ENCODE measurements at regions not wholly inside any gene's neighbourhood (a gene's known extent, or its start where the extent isn't known, plus 50 kb on each side); places are given as distances from the start of the nearest gene placed in this dataset.

GRCh38 chrX:26574234-26574633, 358.3 kb downstream of the MAGEB5 start:
- H3K27me3 ChIP-seq (ENCODE audit: control insufficient read depth, insufficient read depth, low read length, poor library complexity, severe bottlenecking), result no peaks in the 10 kb centered on the region
- no peaks in the 10 kb centered on the region for H3K4me1 ChIP-seq (ENCODE audit: control insufficient read depth, insufficient read depth, low read length)
- Mint-ChIP-seq H3K27me3 (ENCODE audit: insufficient read depth) (no peaks in the 10 kb centered on the region), H3K4me1 (no peaks in the 10 kb centered on the region), H3K27ac (no peak overlapping the region), H3K4me3 (no peak overlapping the region), H3K36me3 (ENCODE audit: low read depth) (no peaks in the 10 kb centered on the region), H3K9me3 (peaks cover 10% of the 10 kb centered on the region)
- H3K9me3 ChIP-seq (ENCODE audit: control insufficient read depth, low read length), result no peaks in the 10 kb centered on the region
- no peak overlapping the region for H3K9ac ChIP-seq (ENCODE audit: extremely low read depth, low read length, poor library complexity, severe bottlenecking)
- no peak for TF ChIP-seq CTCF (conservative IDR thresholded peaks at IDR 0.05)
- no peak overlapping the region for H3K4me3 ChIP-seq (ENCODE audit: low read length)
- H3K27ac ChIP-seq (ENCODE audit: low read depth, low read length), result no peak overlapping the region
- H3K36me3 ChIP-seq (ENCODE audit: control insufficient read depth, insufficient read depth, low read length), result no peaks in the 10 kb centered on the region
- no peak for DNase-seq

DNA sequence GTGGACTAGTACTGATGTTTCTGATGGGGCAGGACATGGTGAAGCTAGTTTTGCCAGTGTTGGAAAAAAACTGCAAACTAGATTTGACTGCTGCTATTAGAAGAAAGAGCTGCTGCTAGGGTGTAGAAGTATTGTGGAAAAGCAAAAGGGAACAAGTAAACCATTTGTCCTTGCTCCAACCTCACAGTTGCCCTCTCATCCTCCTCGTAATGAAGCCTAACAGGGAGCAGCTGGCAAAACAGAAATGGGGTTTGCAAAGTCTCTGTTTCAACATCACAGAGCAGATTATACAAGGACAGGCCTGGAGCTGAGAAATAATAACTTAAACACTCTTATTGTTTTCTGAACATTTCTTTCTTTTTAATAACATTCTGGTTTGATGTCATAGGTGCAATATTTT, 346.2 kb downstream of the MAGEB5 start:
- H3K27ac Mint-ChIP-seq, result no peak overlapping the region
- Histone ChIP-seq H3K4me3 (ENCODE audit: low read length) (no peak overlapping the region), H3K27me3 (ENCODE audit: control insufficient read depth, insufficient read depth, low read length, poor library complexity, severe bottlenecking) (no peaks in the 10 kb centered on the region), H3K36me3 (ENCODE audit: control insufficient read depth, insufficient read depth, low read length) (no peaks in the 10 kb centered on the region), H3K9me3 (ENCODE audit: control insufficient read depth, low read length) (no peaks in the 10 kb centered on the region), H3K4me1 (ENCODE audit: control insufficient read depth, insufficient read depth, low read length) (no peaks in the 10 kb centered on the region), H3K27ac (ENCODE audit: low read depth, low read length) (no peak overlapping the region), H3K9ac (ENCODE audit: extremely low read depth, low read length, poor library complexity, severe bottlenecking) (no peak overlapping the region)
- no peak for TF ChIP-seq CTCF (conservative IDR thresholded peaks at IDR 0.05)
- no peak for DNase-seq
- no peaks in the 10 kb centered on the region for H3K36me3 Mint-ChIP-seq (ENCODE audit: low read depth)
- H3K27me3 Mint-ChIP-seq (ENCODE audit: insufficient read depth), result no peaks in the 10 kb centered on the region
- H3K4me1 Mint-ChIP-seq, result peaks cover 4% of the 10 kb centered on the region
- peaks cover 16% of the 10 kb centered on the region for H3K9me3 Mint-ChIP-seq
- H3K4me3 Mint-ChIP-seq, result no peak overlapping the region
- WGBS, 2 experiments (ENCODE audit: insufficient coverage in 1 of 2, insufficient read length in 1 of 2), result 91% methylated on average over 1 of the region's 1 CpG; no CpG with 5 or more reads in 1 of the 2 experiments

- Histone ChIP-seq H3K9ac (ENCODE audit: extremely low read depth, low read length, poor library complexity, severe bottlenecking) (no peak overlapping the region), H3K9me3 (ENCODE audit: control insufficient read depth, low read length) (peaks cover 6% of the 10 kb centered on the region), H3K4me3 (ENCODE audit: low read length) (no peak overlapping the region), H3K4me1 (ENCODE audit: control insufficient read depth, insufficient read depth, low read length) (no peaks in the 10 kb centered on the region), H3K27me3 (ENCODE audit: control insufficient read depth, insufficient read depth, low read length, poor library complexity, severe bottlenecking) (no peaks in the 10 kb centered on the region), H3K27ac (ENCODE audit: low read depth, low read length) (no peak overlapping the region), H3K36me3 (ENCODE audit: control insufficient read depth, insufficient read depth, low read length) (no peaks in the 10 kb centered on the region)
- peaks cover 28% of the 10 kb centered on the region for H3K9me3 Mint-ChIP-seq
- no peak for DNase-seq
- H3K27ac Mint-ChIP-seq, result no peak overlapping the region
- H3K27me3 Mint-ChIP-seq (ENCODE audit: insufficient read depth), result no peaks in the 10 kb centered on the region
- H3K4me1 Mint-ChIP-seq, result peaks cover 4% of the 10 kb centered on the region
- TF ChIP-seq CTCF (conservative IDR thresholded peaks at IDR 0.05), result no peak
- 89% methylated on average over 1 of the region's 3 CpGs; no CpG with 5 or more reads in 1 of the 2 experiments for WGBS, 2 experiments (ENCODE audit: insufficient coverage in 1 of 2, insufficient read length in 1 of 2)
- H3K36me3 Mint-ChIP-seq (ENCODE audit: low read depth), result no peaks in the 10 kb centered on the region
- H3K4me3 Mint-ChIP-seq, result no peak overlapping the region
These were observed 343.9 kb downstream of the MAGEB5 start for GRCh38 chrX:26559855-26560254.

All from endodermal cell (in vitro differentiated cells).